ENCODE measurements at regions not wholly inside any gene's neighbourhood (a gene's known extent, or its start where the extent isn't known, plus 50 kb on each side); places are given as distances from the start of the nearest gene placed in this dataset.

- DNase-seq (ENCODE audit: low read depth), result no peak
Measured at GRCh38 chr16:86215233-86215978, 294.9 kb upstream of the FOXF1 start.

DNA sequence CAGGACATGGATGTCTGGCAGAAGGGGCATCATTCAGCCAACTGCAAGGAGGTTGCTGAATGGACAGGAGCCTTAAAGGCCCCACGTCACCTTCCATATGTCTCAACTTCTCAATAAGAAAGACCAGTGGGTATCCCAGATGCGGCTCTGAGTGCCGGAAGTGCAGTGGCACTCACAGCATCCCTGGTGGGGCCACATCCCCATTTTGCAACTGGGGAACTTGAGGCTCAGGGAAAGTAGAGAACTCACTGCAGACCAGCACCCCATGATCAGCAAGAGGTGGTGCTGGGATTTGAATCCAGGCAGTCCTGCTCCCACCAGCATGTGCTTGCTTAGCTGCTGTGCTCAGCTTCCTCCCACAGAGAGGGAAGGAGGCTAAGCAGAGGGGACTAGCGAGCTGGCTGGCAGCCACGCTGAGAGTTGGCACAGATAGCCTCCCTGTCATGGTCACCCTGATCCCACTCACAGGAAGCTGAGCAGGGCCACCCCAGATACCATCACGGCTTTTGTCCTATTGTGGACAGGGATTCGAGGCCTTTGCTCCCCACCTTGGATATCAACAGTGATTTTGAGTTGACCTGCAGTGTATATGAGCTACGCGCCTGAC, 294.2 kb upstream of the FOXF1 start:
- DNase-seq (ENCODE audit: low read depth), result no peak

GRCh38 chr16:86216591-86216990, 293.7 kb upstream of the FOXF1 start:
- no peak for DNase-seq (ENCODE audit: low read depth)

DNA sequence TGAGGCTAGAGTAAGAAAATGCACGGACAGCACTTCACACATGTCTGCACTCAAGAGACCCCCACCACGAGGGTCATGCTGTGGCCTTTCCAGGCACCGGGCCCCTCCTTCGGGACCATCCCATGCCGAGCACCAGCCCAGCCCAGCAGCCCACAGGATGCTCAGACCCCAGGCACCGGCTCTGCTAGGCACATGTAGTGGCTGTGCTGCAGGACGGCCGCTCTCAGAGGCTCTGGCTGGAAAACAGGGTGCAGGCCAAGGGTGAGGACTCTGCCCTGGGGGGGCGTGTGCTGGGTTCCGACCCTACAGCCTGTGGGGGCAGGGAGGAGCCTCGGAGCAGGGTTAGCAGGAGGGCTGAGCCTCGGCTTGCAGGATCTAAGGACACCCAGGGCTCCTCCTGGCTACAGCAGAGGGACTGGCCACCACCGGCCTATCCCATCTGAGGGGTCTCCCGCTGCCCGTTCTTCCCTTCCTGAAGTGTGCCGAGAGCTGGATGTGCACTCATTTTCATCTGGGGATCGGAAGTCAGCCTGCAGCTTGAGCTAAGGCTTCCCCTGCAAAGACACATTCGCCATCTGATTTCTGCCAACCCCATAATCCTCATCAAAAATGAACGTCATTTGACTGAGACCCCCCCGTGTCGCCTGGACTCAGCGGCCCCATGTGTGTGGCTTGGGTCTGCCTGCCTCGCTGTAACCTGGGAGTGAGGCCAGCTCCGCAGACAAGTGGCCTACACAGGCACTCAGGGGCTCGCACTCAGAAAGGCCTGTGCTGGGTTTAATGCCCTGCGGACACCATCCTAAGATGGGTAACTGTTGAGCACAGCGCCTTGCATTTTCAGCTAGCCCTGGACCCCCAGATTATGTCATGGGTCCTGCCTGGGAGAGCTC, 293.1 kb upstream of the FOXF1 start:
- DNase-seq (ENCODE audit: low read depth), result no peak

- DNase-seq (ENCODE audit: low read depth), result no peak
Measured at GRCh38 chr16:86217891-86218270, 292.4 kb upstream of the FOXF1 start.

DNA sequence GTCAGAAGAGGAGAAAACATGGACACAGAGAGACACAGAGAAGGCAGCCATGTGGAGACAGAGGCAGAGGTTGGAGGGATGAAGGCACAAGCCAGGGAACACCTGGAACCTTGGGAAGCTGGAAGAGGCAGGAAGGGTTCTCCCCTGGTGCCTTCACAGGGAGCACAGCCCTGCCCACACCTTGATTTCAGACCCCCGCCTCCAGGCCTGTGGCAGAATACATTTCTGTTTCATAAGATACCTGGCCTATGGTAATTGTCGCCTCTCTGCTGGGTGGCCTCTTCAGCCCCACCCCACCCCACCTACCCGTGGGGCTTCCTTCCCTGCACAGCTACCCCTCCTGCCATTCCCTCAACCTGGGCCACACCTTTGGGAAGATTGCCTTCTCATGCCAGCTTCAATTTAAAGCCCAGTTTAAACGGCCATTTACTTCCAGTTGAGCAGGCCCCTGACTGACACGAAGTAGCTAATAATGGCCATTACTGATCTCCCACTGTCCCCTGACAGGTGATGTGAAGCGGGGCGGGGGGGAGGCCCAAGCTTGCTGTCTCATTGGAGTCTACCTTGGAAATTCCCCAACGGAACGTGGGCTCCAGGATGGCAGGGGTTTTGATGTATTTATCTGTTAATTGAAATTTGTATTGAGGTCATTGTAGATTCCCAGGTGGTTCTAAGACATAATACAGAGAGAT, 291.7 kb upstream of the FOXF1 start:
- DNase-seq (ENCODE audit: low read depth), result no peak

DNA sequence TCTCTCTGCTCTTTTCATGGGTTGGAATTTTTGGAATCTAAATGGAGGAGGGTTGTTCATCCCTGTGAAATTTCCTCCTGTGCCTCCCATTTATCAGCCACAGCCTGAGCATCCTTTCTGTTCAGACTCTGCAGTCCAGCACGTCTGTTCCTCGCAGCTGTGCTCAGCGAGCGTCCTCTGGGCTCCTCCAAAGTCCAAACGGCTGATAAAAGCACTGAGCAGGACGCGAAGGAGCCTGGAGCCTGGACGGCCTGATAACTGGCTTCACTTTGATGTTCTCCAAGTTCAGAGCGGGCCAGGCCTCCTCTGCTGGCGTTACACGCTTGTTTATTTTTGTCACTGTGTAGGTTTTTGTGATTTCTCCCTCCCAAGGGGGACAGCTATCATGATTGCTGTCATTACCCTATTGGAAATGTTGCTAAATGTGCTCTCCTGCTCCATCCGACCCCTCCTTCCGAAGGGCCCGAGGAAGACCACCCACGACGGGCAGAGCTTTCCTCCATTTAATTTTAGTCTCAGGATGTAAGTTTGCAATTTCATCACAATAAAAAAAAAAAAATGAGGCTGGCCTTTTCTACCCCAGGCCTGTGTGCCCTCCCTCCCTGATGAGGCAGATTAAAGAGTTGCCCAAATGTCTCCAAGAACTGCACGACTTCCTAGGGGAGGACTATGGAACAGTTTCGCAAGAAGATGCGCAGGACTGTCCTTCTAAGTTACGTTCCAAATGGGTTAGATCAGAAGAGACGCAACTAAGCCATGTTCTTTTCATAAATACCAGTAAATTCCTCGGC, 290.5 kb upstream of the FOXF1 start:
- no peak for DNase-seq (ENCODE audit: low read depth)

GRCh38 chr16:86220561-86220960, 289.8 kb upstream of the FOXF1 start:
- no peak for DNase-seq (ENCODE audit: low read depth)

GRCh38 chr16:86221085-86221484, 289.2 kb upstream of the FOXF1 start:
- no peak for DNase-seq (ENCODE audit: low read depth)

GRCh38 chr16:86222547-86222946, 287.8 kb upstream of the FOXF1 start:
- DNase-seq (ENCODE audit: low read depth), result no peak

DNA sequence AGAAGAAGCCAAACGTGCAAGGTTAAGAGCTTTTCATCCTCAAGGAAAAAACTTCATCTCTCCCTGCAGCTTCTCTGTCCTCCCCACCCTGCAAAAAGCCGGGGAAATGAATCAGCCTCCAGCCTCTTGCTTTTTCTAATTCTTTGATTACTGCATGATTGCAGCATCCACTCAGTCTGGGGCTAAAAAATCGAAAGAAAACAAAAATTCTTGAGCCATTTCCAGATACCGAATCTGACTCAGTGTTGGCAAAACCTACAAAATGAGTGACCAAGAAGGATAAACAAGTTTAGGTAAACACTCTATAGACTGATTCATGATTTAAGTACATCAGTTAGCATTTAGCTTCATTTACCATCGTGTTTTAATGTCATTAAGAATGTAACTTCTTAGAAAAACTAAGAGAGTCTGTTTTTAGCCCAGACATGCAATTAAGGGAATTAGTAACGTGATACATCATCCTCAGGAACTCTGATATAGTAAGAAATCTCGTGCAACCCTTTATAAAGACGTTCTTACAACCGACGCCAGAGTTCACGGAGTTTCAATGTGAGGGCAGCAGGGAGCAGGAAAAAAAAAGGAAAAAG, 287.3 kb upstream of the FOXF1 start:
- no peak for DNase-seq (ENCODE audit: low read depth)

DNA sequence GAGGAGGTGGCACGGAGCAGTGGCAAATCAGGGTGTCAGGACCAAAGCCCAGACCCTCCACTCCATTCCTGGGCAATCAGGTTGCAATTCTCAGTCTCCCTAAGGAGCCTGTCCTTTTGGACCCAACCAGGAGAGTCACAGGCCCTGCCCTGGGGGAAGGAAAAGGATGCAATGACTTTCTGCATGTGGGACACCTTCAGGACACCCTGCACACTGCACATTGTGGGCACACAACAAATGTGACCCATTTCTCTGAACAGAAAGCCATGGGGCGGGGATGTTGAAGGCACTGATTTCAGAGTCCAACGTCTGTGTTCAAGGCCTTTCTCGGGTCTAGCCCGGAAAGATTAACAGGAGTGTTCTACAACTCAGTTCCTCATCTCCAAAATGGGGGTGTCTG, 286.2 kb upstream of the FOXF1 start:
- DNase-seq (ENCODE audit: low read depth), result no peak

DNA sequence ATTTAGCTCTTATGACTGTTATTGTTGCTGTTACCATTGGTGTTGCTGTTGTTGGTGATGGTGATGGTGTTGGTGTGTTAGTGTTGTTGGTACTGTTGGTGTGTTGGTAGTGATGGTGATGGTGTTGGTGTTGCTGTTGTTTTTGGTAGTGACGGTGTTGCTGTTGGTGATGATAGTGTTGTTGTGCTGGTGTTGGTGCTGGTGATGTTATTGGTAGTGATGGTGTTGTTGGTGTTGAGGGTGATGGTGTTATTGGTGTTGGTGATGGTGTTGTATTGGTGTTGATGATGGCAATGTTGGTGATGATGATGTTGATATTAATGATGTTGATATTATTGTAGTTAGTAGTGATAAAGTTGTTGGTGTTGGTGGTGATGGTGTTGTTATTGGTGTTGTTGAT, 285.7 kb upstream of the FOXF1 start:
- DNase-seq (ENCODE audit: low read depth), result no peak

GRCh38 chr16:86225905-86226371, 284.4 kb upstream of the FOXF1 start:
- DNase-seq (ENCODE audit: low read depth), result no peak

DNA sequence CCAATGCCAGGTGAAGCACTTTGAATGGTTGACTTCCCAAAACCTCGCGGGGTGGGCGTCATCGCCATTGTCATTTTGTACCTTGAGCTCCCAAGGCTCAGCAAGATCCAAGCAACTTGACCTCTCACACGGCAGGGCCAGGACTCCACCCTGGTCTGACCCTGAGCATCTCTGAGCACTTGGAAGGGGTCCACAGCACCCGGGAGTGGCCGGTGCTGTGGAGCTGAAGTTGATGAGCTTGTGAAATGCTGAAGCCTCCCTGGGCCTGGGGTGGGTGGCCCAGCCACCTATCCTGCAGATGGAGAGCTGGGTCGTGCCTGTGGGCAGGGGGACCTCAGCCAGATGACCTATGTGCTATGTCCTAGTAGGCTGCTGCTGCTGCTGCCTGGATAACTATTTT, 283.3 kb upstream of the FOXF1 start:
- no peak for DNase-seq (ENCODE audit: low read depth)

DNA sequence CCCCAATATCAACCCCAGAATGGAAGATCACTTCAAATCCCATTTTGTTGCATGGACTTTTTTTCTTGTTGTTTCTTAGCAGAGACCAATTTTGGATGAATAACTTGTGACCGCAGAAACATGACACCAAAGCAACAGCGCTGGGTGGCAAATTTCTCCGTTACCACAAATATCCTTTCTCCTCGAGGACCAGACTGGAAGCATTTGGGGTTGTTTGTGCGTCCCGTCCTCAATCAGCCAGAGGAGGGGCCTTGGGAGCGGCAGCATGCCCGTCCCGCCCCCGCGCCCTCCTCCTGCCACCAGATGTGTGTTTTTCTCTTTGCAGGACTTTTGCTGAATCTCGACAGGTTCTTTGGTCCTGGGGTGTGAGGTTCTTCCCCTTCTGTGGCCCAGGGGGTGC, 282.5 kb upstream of the FOXF1 start:
- DNase-seq (ENCODE audit: low read depth), result no peak

- DNase-seq (ENCODE audit: low read depth), result no peak
Measured at GRCh38 chr16:86228713-86229112, 281.6 kb upstream of the FOXF1 start.

- DNase-seq (ENCODE audit: low read depth), result no peak
Measured at GRCh38 chr16:86229283-86229682, 281.0 kb upstream of the FOXF1 start.

DNA sequence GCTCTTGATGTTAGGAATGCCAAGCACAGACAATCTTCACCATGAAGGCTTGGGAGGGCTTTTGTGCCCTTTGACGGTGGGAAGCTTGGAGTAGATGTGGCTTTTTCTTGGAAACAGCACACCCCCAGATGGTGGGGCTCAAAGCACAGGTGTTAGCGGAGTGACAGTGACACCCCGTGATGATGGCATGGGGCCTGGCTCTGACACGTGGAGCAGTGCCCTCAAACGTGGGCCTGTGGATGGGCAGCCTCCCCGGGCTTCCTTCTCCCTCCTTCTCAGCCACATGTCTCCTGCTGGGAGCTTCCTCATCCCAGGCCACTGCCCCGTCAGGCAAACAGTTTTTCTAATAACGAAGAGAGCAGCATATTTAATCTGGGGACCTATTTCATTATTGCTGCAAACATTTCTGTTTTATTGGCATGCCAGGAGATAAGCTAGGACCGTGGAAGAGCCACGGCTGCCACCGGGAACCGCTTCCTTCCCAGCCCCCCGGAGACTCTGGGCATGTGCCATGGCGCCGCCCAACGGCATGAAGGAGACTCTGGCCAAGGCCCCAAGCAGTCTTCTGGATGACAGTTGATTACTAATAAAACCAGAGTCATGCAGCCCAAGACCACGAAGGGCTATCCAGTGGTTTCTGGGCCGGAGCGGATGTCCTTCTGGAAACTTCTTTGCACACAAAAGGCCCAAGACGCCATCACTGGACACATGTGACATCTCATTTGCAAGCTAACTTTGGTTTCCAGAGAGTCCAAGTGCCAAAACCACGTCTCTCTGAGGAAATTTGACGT, 280.3 kb upstream of the FOXF1 start:
- no peak for DNase-seq (ENCODE audit: low read depth)

DNA sequence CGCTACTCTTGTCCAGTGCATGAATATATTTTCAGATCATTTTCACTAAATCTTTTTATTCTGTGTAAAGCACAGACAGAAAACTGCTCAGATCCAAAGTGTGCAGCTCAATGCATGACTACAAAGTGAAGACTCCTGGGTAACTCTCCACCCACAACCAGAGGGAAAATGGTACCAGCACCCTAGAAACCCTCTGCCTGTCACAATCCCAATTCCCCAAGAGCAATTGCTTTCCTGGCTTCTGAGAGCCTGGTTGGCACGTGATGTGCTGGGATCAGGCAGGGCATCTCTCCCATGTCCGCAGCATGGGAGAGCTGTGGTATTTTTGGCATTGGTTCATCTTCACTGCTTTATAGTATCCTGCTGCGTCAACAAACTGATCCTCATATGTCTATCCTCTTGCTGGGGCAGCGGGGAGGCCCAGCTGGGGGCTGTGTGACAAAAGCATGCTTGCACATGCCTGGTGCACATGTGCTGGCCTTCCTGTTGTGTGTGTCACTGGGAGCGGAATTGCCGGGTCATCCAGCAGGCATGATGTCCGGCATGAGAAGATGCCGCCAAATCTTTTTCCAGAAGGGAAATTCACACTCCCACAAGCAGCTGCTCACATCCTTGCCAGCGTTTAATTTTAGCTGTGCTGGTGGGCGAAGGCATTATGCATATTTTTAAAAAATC, 278.9 kb upstream of the FOXF1 start:
- no peak for DNase-seq (ENCODE audit: low read depth)

Measured in activated gamma-delta T cell treated with anti-CD3 and anti-CD28 coated beads, Interleukin-2, amount 50 U/mL, for 16 hours (primary cell).